ENCODE measurements at regions not wholly inside any gene's neighbourhood (a gene's known extent, or its start where the extent isn't known, plus 50 kb on each side); places are given as distances from the start of the nearest gene placed in this dataset.

- TF ChIP-seq CTCF (IDR thresholded peaks at IDR 0.05) = no peak
- Mint-ChIP-seq H3K36me3 (ENCODE audit: unreplicated experiment) (no peaks in the 10 kb centered on the region), H3K27ac (ENCODE audit: unreplicated experiment) (no peak overlapping the region), H3K4me1 (ENCODE audit: unreplicated experiment) (no peaks in the 10 kb centered on the region), H3K27me3 (ENCODE audit: unreplicated experiment) (peaks cover 3% of the 10 kb centered on the region), H3K9me3 (ENCODE audit: unreplicated experiment) (peaks cover 3% of the 10 kb centered on the region), H3K4me3 (ENCODE audit: unreplicated experiment) (no peak overlapping the region)
- no peak for DNase-seq (ENCODE audit: extremely low spot score, unreplicated experiment)
Observed at GRCh38 chr6:23396949-23397348, 729.1 kb upstream of the NRSN1 start.

GRCh38 chr6:23403460-23403859 lies 722.6 kb upstream of the NRSN1 start:
- Mint-ChIP-seq H3K9me3 (ENCODE audit: unreplicated experiment) (peaks cover 3% of the 10 kb centered on the region), H3K4me3 (ENCODE audit: unreplicated experiment) (no peak overlapping the region), H3K27me3 (ENCODE audit: unreplicated experiment) (no peaks in the 10 kb centered on the region), H3K36me3 (ENCODE audit: unreplicated experiment) (no peaks in the 10 kb centered on the region), H3K4me1 (ENCODE audit: unreplicated experiment) (peaks cover 11% of the 10 kb centered on the region), H3K27ac (ENCODE audit: unreplicated experiment) (no peak overlapping the region)
- TF ChIP-seq CTCF (IDR thresholded peaks at IDR 0.05) = no peak
- DNase-seq (ENCODE audit: extremely low spot score, unreplicated experiment) = no peak

GRCh38 chr6:23409531-23409930 lies 716.5 kb upstream of the NRSN1 start:
- Mint-ChIP-seq H3K36me3 (ENCODE audit: unreplicated experiment) (no peaks in the 10 kb centered on the region), H3K27me3 (ENCODE audit: unreplicated experiment) (no peaks in the 10 kb centered on the region), H3K9me3 (ENCODE audit: unreplicated experiment) (peaks cover 4% of the 10 kb centered on the region), H3K27ac (ENCODE audit: unreplicated experiment) (no peak overlapping the region), H3K4me1 (ENCODE audit: unreplicated experiment) (peaks cover 19% of the 10 kb centered on the region), H3K4me3 (ENCODE audit: unreplicated experiment) (no peak overlapping the region)
- TF ChIP-seq CTCF (IDR thresholded peaks at IDR 0.05) = no peak
- no peak for DNase-seq (ENCODE audit: extremely low spot score, unreplicated experiment)

GRCh38 chr6:23410439-23410838 lies 715.6 kb upstream of the NRSN1 start:
- Mint-ChIP-seq H3K27ac (ENCODE audit: unreplicated experiment) (no peak overlapping the region), H3K36me3 (ENCODE audit: unreplicated experiment) (no peaks in the 10 kb centered on the region), H3K4me3 (ENCODE audit: unreplicated experiment) (no peak overlapping the region), H3K9me3 (ENCODE audit: unreplicated experiment) (peaks cover 4% of the 10 kb centered on the region), H3K4me1 (ENCODE audit: unreplicated experiment) (peaks cover 19% of the 10 kb centered on the region), H3K27me3 (ENCODE audit: unreplicated experiment) (no peaks in the 10 kb centered on the region)
- TF ChIP-seq CTCF (IDR thresholded peaks at IDR 0.05) = no peak
- no peak for DNase-seq (ENCODE audit: extremely low spot score, unreplicated experiment)

- Mint-ChIP-seq H3K4me3 (ENCODE audit: unreplicated experiment) (no peak overlapping the region), H3K4me1 (ENCODE audit: unreplicated experiment) (peaks cover 19% of the 10 kb centered on the region), H3K27me3 (ENCODE audit: unreplicated experiment) (no peaks in the 10 kb centered on the region), H3K36me3 (ENCODE audit: unreplicated experiment) (no peaks in the 10 kb centered on the region), H3K27ac (ENCODE audit: unreplicated experiment) (no peak overlapping the region), H3K9me3 (ENCODE audit: unreplicated experiment) (peaks cover 4% of the 10 kb centered on the region)
- TF ChIP-seq CTCF (IDR thresholded peaks at IDR 0.05) = no peak
- no peak for DNase-seq (ENCODE audit: extremely low spot score, unreplicated experiment)
Observed at GRCh38 chr6:23412770-23413169, 713.2 kb upstream of the NRSN1 start.

Data from osteocyte (in vitro differentiated cells).